ENCODE measurements at regions not wholly inside any gene's neighbourhood (a gene's known extent, or its start where the extent isn't known, plus 50 kb on each side); places are given as distances from the start of the nearest gene placed in this dataset.

DNA sequence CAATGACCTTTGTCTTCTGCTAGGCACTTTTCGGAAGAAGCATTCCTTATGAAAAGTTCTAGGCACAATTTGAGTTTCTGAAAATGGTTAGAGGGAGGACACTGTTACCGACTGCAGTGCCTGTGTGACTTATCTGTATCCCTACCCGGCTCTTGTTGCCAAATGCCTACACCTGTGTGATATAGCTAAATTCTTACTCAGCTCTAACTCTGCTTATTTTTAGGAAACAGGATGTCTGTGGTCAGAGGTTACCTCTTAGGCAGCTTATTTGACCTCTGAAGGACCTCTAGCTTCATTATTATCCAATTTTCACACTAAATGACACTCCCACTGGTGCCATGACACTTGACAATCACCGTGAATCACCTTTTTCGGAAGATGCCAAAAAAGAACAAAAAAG lies 561.1 kb upstream of the SMIM31 start:
- ChIA-PET POLR2A (no interaction called here), CTCF (no interaction called here)
- TF ChIP-seq, protein P1, sequence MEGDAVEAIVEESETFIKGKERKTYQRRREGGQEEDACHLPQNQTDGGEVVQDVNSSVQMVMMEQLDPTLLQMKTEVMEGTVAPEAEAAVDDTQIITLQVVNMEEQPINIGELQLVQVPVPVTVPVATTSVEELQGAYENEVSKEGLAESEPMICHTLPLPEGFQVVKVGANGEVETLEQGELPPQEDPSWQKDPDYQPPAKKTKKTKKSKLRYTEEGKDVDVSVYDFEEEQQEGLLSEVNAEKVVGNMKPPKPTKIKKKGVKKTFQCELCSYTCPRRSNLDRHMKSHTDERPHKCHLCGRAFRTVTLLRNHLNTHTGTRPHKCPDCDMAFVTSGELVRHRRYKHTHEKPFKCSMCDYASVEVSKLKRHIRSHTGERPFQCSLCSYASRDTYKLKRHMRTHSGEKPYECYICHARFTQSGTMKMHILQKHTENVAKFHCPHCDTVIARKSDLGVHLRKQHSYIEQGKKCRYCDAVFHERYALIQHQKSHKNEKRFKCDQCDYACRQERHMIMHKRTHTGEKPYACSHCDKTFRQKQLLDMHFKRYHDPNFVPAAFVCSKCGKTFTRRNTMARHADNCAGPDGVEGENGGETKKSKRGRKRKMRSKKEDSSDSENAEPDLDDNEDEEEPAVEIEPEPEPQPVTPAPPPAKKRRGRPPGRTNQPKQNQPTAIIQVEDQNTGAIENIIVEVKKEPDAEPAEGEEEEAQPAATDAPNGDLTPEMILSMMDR (IDR thresholded peaks at IDR 0.05; ENCODE audit: control extremely low read depth, extremely low read depth, low read depth, missing control alignments), result no peak
- DNase-seq (ENCODE audit: extremely low spot score), result no peak

DNA sequence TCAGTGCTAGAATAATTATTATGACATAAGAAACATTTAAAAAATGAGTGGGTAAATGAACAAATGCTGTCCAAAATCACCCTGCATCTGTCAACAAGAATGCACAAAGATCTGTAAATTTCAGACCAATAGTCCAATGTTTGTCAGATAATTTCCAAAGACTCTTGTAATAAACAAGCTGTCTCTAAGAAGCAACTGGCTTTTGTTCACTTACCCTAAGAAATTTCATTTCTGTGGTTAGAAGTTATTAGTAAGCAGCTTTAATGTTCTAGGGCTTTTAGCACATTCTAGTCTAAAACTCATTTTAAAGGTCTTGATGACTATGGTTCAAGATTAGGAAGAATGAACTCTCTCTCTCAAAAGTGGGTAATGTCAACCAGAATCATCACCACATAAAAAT lies 560.3 kb upstream of the SMIM31 start:
- DNase-seq (ENCODE audit: extremely low spot score), result no peak
- CTCF ChIA-PET, result interaction anchor here (0.8 to 2.6 kb wide), 2 partner anchors 9 to 15 kb away, joined by 4 to 9 read pairs; no protein-coding TSS in a partner anchor
- POLR2A ChIA-PET, result no interaction called here
- TF ChIP-seq, protein P1 (IDR thresholded peaks at IDR 0.05; ENCODE audit: control extremely low read depth, extremely low read depth, low read depth, missing control alignments), result no peak

DNA sequence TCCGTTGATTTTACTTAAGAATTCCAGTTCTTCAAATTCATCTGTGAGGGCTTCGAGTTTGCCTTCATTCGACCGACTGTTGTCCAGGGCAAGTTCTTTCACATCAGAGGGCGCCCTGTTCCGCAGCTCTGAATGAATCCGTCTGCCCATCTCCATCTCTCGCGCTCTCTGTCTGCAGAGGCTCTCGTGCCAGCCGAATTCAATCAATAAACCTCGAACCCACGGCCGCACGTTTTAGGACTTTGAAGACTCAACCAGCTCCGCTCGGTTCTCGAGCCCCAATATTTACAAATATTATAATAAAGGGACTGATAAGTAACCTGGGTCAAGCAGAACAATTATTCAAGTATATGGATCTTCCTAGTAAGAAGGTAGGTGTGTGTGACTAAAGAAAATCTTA lies 556.4 kb upstream of the SMIM31 start:
- CTCF ChIA-PET, result no interaction called here
- DNase-seq (ENCODE audit: extremely low spot score), result no peak
- POLR2A ChIA-PET, result no interaction called here
- TF ChIP-seq, protein P1 (IDR thresholded peaks at IDR 0.05; ENCODE audit: control extremely low read depth, extremely low read depth, low read depth, missing control alignments), result no peak

DNA sequence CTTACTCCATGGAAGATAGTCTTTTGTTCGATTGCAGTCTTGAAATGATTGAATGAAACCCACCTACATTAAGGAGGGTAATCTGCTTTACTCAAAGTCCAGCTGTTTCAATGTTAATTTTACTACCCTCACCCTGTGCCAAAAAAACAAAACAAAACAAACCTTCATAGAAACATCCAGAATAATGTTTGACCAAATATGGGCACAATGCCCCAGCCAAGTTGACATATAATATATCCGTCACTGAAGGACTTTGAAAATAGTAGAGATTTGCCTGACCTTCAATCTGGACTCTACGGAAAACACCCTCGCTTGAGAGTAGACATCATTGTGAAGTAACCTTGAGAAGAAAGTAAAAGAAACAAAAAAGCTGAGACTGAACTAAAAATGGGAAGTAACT lies 550.5 kb upstream of the SMIM31 start:
- no peak for DNase-seq (ENCODE audit: extremely low spot score)
- ChIA-PET CTCF (no interaction called here), POLR2A (no interaction called here)
- TF ChIP-seq, protein P1 (IDR thresholded peaks at IDR 0.05; ENCODE audit: control extremely low read depth, extremely low read depth, low read depth, missing control alignments), result no peak

DNA sequence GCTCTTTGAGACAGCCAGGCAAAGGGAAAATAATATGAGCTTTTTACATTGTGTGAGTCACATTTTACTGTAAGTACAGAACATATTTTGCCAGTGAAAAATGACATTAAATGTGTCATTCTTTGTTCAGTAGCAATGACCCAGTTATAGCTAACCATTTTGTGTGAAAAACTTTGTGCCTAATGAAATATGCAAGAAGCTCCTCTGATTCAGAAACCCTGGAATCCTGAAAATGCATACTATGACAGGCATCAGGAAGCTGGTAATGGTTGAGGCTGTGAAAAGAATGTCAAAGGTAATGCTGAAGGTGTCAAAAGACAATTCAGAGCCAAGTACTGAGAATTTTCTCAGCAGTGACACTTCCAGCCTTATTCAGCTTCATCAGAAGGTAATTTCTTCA lies 549.5 kb upstream of the SMIM31 start:
- TF ChIP-seq, protein P1 (IDR thresholded peaks at IDR 0.05; ENCODE audit: control extremely low read depth, extremely low read depth, low read depth, missing control alignments), result no peak
- ChIA-PET CTCF (interaction anchor here (0.8 kb wide), 1 partner anchor 13 kb away, joined by 4 read pairs; no protein-coding TSS in a partner anchor), POLR2A (no interaction called here)
- no peak for DNase-seq (ENCODE audit: extremely low spot score)

DNA sequence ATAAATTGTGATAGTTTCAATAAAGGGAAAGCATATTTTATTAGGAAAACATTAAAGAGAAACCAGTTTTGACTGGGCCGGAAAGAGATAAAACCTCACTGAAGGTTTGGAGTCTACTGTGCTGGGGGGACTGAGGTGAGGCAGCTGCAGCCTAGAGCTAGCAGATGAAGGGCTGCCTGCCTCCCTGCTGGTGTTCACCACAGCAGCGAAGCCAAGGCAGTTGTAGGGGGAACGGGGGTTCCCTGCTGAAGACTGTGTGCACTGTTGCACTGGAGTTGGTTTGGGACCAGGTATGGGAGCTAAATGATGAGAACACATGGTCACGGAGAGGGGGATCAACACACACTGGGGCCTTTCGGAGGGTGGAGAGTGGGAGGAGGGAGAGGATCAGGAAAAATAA lies 546.5 kb upstream of the SMIM31 start:
- DNase-seq (ENCODE audit: extremely low spot score), result no peak
- POLR2A ChIA-PET, result no interaction called here
- TF ChIP-seq, protein P1 (IDR thresholded peaks at IDR 0.05; ENCODE audit: control extremely low read depth, extremely low read depth, low read depth, missing control alignments), result no peak
- CTCF ChIA-PET, result interaction anchor here (1.3 kb wide), 1 partner anchor 11 kb away, joined by 4 read pairs; no protein-coding TSS in a partner anchor

DNA sequence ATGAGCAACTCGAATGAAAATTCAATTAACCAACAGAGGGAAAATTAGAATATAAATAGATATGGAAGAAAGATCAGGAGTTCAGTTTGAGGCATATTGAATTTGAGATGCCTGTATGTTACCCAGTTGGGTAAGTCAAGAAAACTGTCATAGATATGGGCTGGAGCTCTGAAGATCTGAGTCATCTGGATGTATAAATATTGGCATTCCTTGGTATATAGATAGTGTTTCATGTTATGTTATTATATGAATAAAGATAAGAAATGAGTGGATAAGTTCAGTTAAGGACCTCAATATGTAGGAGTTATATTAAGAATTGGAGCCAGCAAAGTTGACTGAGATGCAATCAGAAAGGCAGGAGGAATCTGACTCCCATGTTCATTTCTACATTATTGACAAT lies 543.6 kb upstream of the SMIM31 start:
- ChIA-PET CTCF (no interaction called here), POLR2A (no interaction called here)
- TF ChIP-seq, protein P1 (IDR thresholded peaks at IDR 0.05; ENCODE audit: control extremely low read depth, extremely low read depth, low read depth, missing control alignments), result no peak
- DNase-seq (ENCODE audit: extremely low spot score), result no peak

All from GM10248 (cell line).